ENCODE measurements at regions not wholly inside any gene's neighbourhood (a gene's known extent, or its start where the extent isn't known, plus 50 kb on each side); places are given as distances from the start of the nearest gene placed in this dataset.
"Not testable (repeated sequence)": the region's sequence is repeated elsewhere in the genome, so short reads cannot be mapped to it uniquely, and the experiment has no call there.

GRCh38 chr3:153400641-153401040 is 238.6 kb downstream of the RAP2B start:
- H3K4me1 ChIP-seq = no peaks in the 10 kb centered on the region
- TF ChIP-seq, protein P1, sequence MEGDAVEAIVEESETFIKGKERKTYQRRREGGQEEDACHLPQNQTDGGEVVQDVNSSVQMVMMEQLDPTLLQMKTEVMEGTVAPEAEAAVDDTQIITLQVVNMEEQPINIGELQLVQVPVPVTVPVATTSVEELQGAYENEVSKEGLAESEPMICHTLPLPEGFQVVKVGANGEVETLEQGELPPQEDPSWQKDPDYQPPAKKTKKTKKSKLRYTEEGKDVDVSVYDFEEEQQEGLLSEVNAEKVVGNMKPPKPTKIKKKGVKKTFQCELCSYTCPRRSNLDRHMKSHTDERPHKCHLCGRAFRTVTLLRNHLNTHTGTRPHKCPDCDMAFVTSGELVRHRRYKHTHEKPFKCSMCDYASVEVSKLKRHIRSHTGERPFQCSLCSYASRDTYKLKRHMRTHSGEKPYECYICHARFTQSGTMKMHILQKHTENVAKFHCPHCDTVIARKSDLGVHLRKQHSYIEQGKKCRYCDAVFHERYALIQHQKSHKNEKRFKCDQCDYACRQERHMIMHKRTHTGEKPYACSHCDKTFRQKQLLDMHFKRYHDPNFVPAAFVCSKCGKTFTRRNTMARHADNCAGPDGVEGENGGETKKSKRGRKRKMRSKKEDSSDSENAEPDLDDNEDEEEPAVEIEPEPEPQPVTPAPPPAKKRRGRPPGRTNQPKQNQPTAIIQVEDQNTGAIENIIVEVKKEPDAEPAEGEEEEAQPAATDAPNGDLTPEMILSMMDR (IDR thresholded peaks at IDR 0.05) = no peak
- intact Hi-C loops (cut with DNase I) = no loop called here
- no peaks in the 10 kb centered on the region for H3K9me3 ChIP-seq
- H3K27ac ChIP-seq = no peak overlapping the region
- H3K27me3 ChIP-seq = no peaks in the 10 kb centered on the region
- H3K4me3 ChIP-seq = no peak overlapping the region
- no peak for DNase-seq (ENCODE audit: low spot score in 2 of 2)
- no peaks in the 10 kb centered on the region for H3K36me3 ChIP-seq

DNA sequence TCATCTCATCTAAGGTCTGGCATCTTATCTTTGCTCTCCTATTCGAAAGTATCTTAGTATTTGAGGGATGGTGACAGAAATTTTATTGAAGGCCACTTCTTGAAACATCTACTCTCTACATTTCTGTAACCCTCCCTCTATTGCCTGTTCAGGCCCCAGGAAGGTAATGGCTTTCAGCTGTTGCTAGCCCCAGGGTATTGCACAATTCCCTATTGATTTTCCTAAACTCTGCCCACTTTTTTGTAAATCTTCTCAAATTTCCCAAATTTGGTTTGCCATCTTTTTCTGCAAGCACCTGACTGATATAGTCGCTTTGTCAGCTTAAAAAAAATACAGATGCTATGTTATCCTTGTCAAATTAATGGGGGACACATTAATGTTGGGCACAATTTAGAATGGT is 242.1 kb downstream of the RAP2B start:
- Histone ChIP-seq H3K4me1 (no peaks in the 10 kb centered on the region), H3K4me3 (no peak overlapping the region), H3K27ac (no peak overlapping the region), H3K27me3 (no peaks in the 10 kb centered on the region), H3K9me3 (no peaks in the 10 kb centered on the region), H3K36me3 (no peaks in the 10 kb centered on the region)
- intact Hi-C loops (cut with DNase I) = no loop called here
- no peak for DNase-seq (ENCODE audit: low spot score in 2 of 2)
- TF ChIP-seq, protein P1 (IDR thresholded peaks at IDR 0.05) = no peak

- H3K9me3 ChIP-seq; H3K4me1 ChIP-seq; H3K36me3 ChIP-seq; DNase-seq (ENCODE audit: low spot score in 2 of 2); intact Hi-C loops (cut with DNase I); H3K4me3 ChIP-seq; H3K27ac ChIP-seq; H3K27me3 ChIP-seq: not testable (repeated sequence)
Observed at GRCh38 chr3:153405320-153405719, 243.3 kb downstream of the RAP2B start.

- Histone ChIP-seq H3K27me3 (no peaks in the 10 kb centered on the region), H3K4me3 (no peak overlapping the region), H3K36me3 (no peaks in the 10 kb centered on the region), H3K9me3 (no peaks in the 10 kb centered on the region), H3K27ac (no peak overlapping the region), H3K4me1 (no peaks in the 10 kb centered on the region)
- DNase-seq (ENCODE audit: low spot score in 2 of 2) = no peak
- TF ChIP-seq, protein P1 (IDR thresholded peaks at IDR 0.05) = no peak
- intact Hi-C loops (cut with DNase I) = no loop called here
Observed at GRCh38 chr3:153410517-153410916, 248.5 kb downstream of the RAP2B start.

DNA sequence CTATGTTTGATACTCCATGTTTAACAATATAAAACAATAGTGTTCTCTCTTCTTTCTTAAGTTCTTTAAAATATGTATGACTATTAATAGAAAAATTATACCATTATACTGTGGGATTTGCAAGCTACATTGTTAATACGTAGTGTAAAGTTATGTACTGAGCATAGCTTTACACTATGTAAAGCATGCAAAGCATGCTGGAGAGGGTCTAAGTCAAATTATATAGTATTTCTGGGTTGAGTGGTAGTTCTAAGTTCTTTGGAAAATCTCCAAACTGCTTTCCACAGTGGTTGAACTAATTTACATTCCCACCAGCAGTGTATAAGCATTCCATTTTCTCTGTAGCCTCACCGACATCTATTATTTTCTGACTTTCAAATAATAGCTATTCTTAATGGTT is 253.0 kb downstream of the RAP2B start:
- no peak for DNase-seq (ENCODE audit: low spot score in 2 of 2)
- Histone ChIP-seq H3K4me3 (no peak overlapping the region), H3K27me3 (no peaks in the 10 kb centered on the region), H3K4me1 (no peaks in the 10 kb centered on the region), H3K27ac (no peak overlapping the region), H3K9me3 (peaks cover 7 to 18% of the 10 kb centered on the region in 2 donors), H3K36me3 (no peaks in the 10 kb centered on the region)
- TF ChIP-seq, protein P1 (IDR thresholded peaks at IDR 0.05) = no peak
- intact Hi-C loops (cut with DNase I) = no loop called here

GRCh38 chr3:153422314-153422713 is 260.3 kb downstream of the RAP2B start:
- H3K4me3 ChIP-seq = no peak overlapping the region
- H3K36me3 ChIP-seq = no peaks in the 10 kb centered on the region
- intact Hi-C loops (cut with DNase I) = no loop called here
- TF ChIP-seq, protein P1 (IDR thresholded peaks at IDR 0.05) = no peak
- peaks cover 20 to 28% of the 10 kb centered on the region in 2 donors for H3K9me3 ChIP-seq
- no peaks in the 10 kb centered on the region for H3K4me1 ChIP-seq
- DNase-seq (ENCODE audit: low spot score in 2 of 2) = no peak
- H3K27me3 ChIP-seq = no peaks in the 10 kb centered on the region
- H3K27ac ChIP-seq = no peak overlapping the region

- DNase-seq (ENCODE audit: low spot score in 2 of 2); H3K4me1 ChIP-seq; H3K27ac ChIP-seq; intact Hi-C loops (cut with DNase I); H3K27me3 ChIP-seq; H3K36me3 ChIP-seq; H3K4me3 ChIP-seq: not testable (repeated sequence)
- H3K9me3 ChIP-seq = peaks cover 13 to 19% of the 10 kb centered on the region in 2 donors
Observed at GRCh38 chr3:153423820-153424219, 261.8 kb downstream of the RAP2B start.
